ENCODE measurements at regions not wholly inside any gene's neighbourhood (a gene's known extent, or its start where the extent isn't known, plus 50 kb on each side); places are given as distances from the start of the nearest gene placed in this dataset.

DNA sequence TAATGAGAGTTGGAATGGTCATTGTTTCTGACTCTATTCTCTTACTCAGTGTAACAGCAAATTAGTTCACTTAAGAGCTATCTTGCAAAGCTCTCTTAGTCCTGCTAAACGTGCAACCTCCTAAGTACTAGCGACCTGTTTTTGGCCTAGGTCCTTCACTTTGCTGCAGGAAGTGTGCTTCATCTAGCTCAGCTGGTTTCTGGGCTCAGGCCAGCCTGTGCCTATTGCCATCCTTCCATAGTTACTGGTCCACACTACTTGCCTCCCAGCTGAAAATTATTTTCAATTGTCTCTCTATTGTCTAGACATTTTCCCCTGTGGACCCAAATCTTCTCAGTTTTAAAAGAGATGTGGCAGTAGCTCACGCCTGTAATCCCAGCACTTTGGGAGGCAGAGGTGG, 561.3 kb downstream of the FGF9 start:
- POLR2A ChIA-PET (ENCODE audit: unreplicated experiment): no interaction called here
- Histone ChIP-seq H4K8ac (ENCODE audit: low read depth in 2 of 2, low read length in 2 of 2) (no peak overlapping the region), H3K27me3 (ENCODE audit: control insufficient read depth, insufficient read depth, low read length) (peaks cover 5% of the 10 kb centered on the region; the same call in 1 of the 2 replicates), H3K14ac (replicated peaks; ENCODE audit: low read depth, low read length) (no peak overlapping the region), H2AFZ (replicated peaks; ENCODE audit: low read length, poor library complexity) (no peak overlapping the region), H3K79me1 (ENCODE audit: low read depth in 1 of 2, low read length in 2 of 2) (no peaks in the 10 kb centered on the region), H3K4ac (ENCODE audit: low read depth, low read length) (no peak overlapping the region), H3K9ac (ENCODE audit: low read depth, low read length) (no peak overlapping the region), H3K36me3 (ENCODE audit: control insufficient read depth, insufficient read depth, low read length) (no peaks in the 10 kb centered on the region), H3K4me3 (ENCODE audit: insufficient read depth, low read depth, low read length) (no peak overlapping the region), H3K9me1 (ENCODE audit: insufficient read depth, low read length) (peaks cover 3% of the 10 kb centered on the region; the same call in 1 of the 2 replicates), H2AK9ac (replicated peaks; ENCODE audit: low read depth, low read length, poor library complexity) (no peak overlapping the region), H3K4me2 (ENCODE audit: low read depth, low read length) (no peak overlapping the region), H3K56ac (ENCODE audit: extremely low read depth, insufficient read depth, low read length) (no peak overlapping the region), H2BK5ac (ENCODE audit: low read depth, low read length, poor library complexity, severe bottlenecking) (no peak overlapping the region), H2BK120ac (ENCODE audit: low read depth, low read length) (no peak overlapping the region), H4K91ac (ENCODE audit: insufficient read depth, low read depth, low read length) (no peak overlapping the region), H3K9me3 (ENCODE audit: control insufficient read depth, insufficient read depth, low read length) (no peaks in the 10 kb centered on the region), H3K27ac (ENCODE audit: insufficient read depth, low read length) (no peak overlapping the region), H3K23ac (ENCODE audit: low read depth, low read length) (no peak overlapping the region), H3K4me1 (ENCODE audit: control insufficient read depth, insufficient read depth, low read length) (peaks cover 5% of the 10 kb centered on the region; the same call in 1 of the 2 replicates), H2AK5ac (ENCODE audit: low read depth, low read length) (no peak overlapping the region), H2BK20ac (ENCODE audit: low read depth, low read length) (no peak overlapping the region), H4K5ac (ENCODE audit: low read depth, low read length) (no peak overlapping the region), H4K20me1 (ENCODE audit: insufficient read depth, low read length) (no peaks in the 10 kb centered on the region), H2BK15ac (ENCODE audit: low read depth, low read length) (no peak overlapping the region), H3K18ac (ENCODE audit: low read depth, low read length) (no peak overlapping the region)
- WGBS, 2 experiments (ENCODE audit: extremely low coverage in 2 of 2, insufficient read length in 1 of 2): no CpG with 5 or more reads among the region's 3 CpGs
- dilution Hi-C loops (cut with HindIII; ENCODE audit: low sequenced_read_pairs, unreplicated experiment): no loop called here
- DNase-seq (no peak), ATAC-seq (ENCODE audit: low read depth) (no peak)
- TF ChIP-seq FOS (IDR thresholded peaks at IDR 0.05; ENCODE audit: low read depth, low read length): no peak
- TF ChIP-seq, protein P1, sequence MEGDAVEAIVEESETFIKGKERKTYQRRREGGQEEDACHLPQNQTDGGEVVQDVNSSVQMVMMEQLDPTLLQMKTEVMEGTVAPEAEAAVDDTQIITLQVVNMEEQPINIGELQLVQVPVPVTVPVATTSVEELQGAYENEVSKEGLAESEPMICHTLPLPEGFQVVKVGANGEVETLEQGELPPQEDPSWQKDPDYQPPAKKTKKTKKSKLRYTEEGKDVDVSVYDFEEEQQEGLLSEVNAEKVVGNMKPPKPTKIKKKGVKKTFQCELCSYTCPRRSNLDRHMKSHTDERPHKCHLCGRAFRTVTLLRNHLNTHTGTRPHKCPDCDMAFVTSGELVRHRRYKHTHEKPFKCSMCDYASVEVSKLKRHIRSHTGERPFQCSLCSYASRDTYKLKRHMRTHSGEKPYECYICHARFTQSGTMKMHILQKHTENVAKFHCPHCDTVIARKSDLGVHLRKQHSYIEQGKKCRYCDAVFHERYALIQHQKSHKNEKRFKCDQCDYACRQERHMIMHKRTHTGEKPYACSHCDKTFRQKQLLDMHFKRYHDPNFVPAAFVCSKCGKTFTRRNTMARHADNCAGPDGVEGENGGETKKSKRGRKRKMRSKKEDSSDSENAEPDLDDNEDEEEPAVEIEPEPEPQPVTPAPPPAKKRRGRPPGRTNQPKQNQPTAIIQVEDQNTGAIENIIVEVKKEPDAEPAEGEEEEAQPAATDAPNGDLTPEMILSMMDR (conservative IDR thresholded peaks at IDR 0.05; ENCODE audit: low read depth, low read length): no peak
- TF ChIP-seq, protein P2, sequence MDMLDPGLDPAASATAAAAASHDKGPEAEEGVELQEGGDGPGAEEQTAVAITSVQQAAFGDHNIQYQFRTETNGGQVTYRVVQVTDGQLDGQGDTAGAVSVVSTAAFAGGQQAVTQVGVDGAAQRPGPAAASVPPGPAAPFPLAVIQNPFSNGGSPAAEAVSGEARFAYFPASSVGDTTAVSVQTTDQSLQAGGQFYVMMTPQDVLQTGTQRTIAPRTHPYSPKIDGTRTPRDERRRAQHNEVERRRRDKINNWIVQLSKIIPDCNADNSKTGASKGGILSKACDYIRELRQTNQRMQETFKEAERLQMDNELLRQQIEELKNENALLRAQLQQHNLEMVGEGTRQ (IDR thresholded peaks at IDR 0.05; ENCODE audit: low read depth, low read length): no peak
- no peak for TF ChIP-seq MAZ (IDR thresholded peaks at IDR 0.05; ENCODE audit: borderline replicate concordance, low read depth, low read length)
- no peak for TF ChIP-seq RFX5 (IDR thresholded peaks at IDR 0.05; ENCODE audit: low read depth, low read length)
- no peak for TF ChIP-seq CEBPB (IDR thresholded peaks at IDR 0.05; ENCODE audit: low read depth, low read length)
- no peak for TF ChIP-seq RCOR1 (IDR thresholded peaks at IDR 0.05; ENCODE audit: insufficient replicate concordance, low read length)
- no peak for TF ChIP-seq MXI1 (IDR thresholded peaks at IDR 0.05; ENCODE audit: borderline replicate concordance, low read depth, low read length)
- no peak for TF ChIP-seq SMC3 (IDR thresholded peaks at IDR 0.05; ENCODE audit: low read depth, low read length)
- no peak for TF ChIP-seq POLR2A (IDR thresholded peaks at IDR 0.05; ENCODE audit: low read depth, low read length)
- TF ChIP-seq, protein P3, sequence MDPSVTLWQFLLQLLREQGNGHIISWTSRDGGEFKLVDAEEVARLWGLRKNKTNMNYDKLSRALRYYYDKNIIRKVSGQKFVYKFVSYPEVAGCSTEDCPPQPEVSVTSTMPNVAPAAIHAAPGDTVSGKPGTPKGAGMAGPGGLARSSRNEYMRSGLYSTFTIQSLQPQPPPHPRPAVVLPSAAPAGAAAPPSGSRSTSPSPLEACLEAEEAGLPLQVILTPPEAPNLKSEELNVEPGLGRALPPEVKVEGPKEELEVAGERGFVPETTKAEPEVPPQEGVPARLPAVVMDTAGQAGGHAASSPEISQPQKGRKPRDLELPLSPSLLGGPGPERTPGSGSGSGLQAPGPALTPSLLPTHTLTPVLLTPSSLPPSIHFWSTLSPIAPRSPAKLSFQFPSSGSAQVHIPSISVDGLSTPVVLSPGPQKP (IDR thresholded peaks at IDR 0.05; ENCODE audit: borderline replicate concordance, low read depth, low read length): no peak
- TF ChIP-seq BHLHE40 (IDR thresholded peaks at IDR 0.05; ENCODE audit: low read depth, low read length): no peak
- TF ChIP-seq CHD1 (IDR thresholded peaks at IDR 0.05; ENCODE audit: low read depth, low read length): no peak
- no peak for TF ChIP-seq NFE2L2 (IDR thresholded peaks at IDR 0.05; ENCODE audit: low read depth, low read length)
- no peak for TF ChIP-seq MAFK (IDR thresholded peaks at IDR 0.05; ENCODE audit: low read depth, low read length)
- CTCF ChIA-PET: interaction anchor here (0.7 kb wide), 1 partner anchor 77 kb away, joined by 3 read pairs; no protein-coding TSS in a partner anchor
- no TSS peak for BruUV-seq (replicated peaks)
- intact Hi-C loops (cut with micrococcal nuclease): no loop called here
- in situ Hi-C loops (cut with MboI; ENCODE audit: low sequenced_read_pairs): no loop called here
